ENCODE measurements at regions not wholly inside any gene's neighbourhood (a gene's known extent, or its start where the extent isn't known, plus 50 kb on each side); places are given as distances from the start of the nearest gene placed in this dataset.

DNA sequence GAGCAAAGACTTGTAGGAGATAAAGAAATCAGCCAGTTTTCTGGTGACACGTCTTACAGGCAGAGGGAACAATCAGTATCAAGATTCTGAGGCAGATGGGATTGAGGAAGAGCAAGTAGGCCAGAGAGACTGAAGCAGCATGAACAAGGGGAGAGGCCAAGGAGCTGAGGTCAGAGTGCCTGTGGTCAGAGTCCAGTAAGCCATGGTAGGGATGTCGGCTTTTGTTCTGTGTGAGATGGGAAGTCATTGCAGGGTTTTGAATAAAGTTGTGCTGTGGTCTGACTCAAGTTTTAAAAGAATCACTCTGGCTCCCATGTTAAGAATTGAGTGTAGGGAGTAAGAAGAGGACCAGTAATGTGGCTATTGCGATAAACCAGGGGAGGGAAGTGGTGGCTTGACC, 85.9 kb upstream of the IVNS1ABP start:
- Histone ChIP-seq H3K9me2 (replicated peaks; ENCODE audit: insufficient read depth, low read length) (no peaks in the 10 kb centered on the region), H3F3A (ENCODE audit: insufficient read depth) (no peaks in the 10 kb centered on the region), H3K9me3 (ENCODE audit: insufficient read depth, low read length) (no peaks in the 10 kb centered on the region), H3K9ac (ENCODE audit: low read length) (no peak overlapping the region), H4K20me1 (ENCODE audit: low read depth, low read length) (no peaks in the 10 kb centered on the region), H3K27ac (ENCODE audit: low read depth, low read length) (no peak overlapping the region), H3K4me2 (ENCODE audit: low read depth, low read length, poor library complexity, severe bottlenecking) (no peak overlapping the region), H3K79me2 (ENCODE audit: insufficient read depth, low read length) (no peaks in the 10 kb centered on the region), H3K27me3 (ENCODE audit: low read length) (no peaks in the 10 kb centered on the region), H2AFZ (ENCODE audit: low read depth, low read length, severe bottlenecking) (no peak overlapping the region), H3K4me3 (ENCODE audit: insufficient read depth, low read length, poor library complexity, severe bottlenecking) (no peak overlapping the region), H3K36me3 (ENCODE audit: low read length) (no peaks in the 10 kb centered on the region)
- no peak for TF ChIP-seq EZH2phosphoT487 (conservative IDR thresholded peaks at IDR 0.05; ENCODE audit: low read length)
- TF ChIP-seq, protein P1, sequence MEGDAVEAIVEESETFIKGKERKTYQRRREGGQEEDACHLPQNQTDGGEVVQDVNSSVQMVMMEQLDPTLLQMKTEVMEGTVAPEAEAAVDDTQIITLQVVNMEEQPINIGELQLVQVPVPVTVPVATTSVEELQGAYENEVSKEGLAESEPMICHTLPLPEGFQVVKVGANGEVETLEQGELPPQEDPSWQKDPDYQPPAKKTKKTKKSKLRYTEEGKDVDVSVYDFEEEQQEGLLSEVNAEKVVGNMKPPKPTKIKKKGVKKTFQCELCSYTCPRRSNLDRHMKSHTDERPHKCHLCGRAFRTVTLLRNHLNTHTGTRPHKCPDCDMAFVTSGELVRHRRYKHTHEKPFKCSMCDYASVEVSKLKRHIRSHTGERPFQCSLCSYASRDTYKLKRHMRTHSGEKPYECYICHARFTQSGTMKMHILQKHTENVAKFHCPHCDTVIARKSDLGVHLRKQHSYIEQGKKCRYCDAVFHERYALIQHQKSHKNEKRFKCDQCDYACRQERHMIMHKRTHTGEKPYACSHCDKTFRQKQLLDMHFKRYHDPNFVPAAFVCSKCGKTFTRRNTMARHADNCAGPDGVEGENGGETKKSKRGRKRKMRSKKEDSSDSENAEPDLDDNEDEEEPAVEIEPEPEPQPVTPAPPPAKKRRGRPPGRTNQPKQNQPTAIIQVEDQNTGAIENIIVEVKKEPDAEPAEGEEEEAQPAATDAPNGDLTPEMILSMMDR (IDR thresholded peaks at IDR 0.05; ENCODE audit: insufficient read depth, low read length, poor library complexity, severe bottlenecking) = no peak

DNA sequence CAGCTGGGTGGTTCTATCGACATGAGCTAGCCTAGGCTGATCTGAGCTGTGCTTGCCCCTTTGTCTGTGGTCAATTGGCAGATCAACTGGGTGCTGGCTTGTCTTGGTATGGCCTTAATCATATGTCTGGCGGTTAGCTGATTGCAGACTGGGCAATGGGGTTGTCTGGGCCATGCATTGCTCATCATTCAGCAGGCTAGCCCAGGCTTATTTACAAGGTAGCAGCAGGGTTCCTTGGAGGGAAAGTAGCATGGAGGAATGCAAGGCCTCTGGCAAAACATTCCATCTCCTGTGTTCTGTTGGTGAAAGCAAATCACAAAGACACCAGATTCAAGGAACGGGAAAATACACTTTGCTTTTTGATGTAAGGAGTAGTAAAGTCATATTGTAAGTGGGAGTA, 84.0 kb upstream of the IVNS1ABP start:
- H3K9me3 ChIP-seq (ENCODE audit: insufficient read depth, low read length) = no peaks in the 10 kb centered on the region
- no peaks in the 10 kb centered on the region for H4K20me1 ChIP-seq (ENCODE audit: low read depth, low read length)
- H3K27me3 ChIP-seq (ENCODE audit: low read length) = no peaks in the 10 kb centered on the region
- no peak overlapping the region for H3K9ac ChIP-seq (ENCODE audit: low read length)
- no peak overlapping the region for H3K4me3 ChIP-seq (ENCODE audit: insufficient read depth, low read length, poor library complexity, severe bottlenecking)
- no peak overlapping the region for H3K4me2 ChIP-seq (ENCODE audit: low read depth, low read length, poor library complexity, severe bottlenecking)
- no peaks in the 10 kb centered on the region for H3K9me2 ChIP-seq (replicated peaks; ENCODE audit: insufficient read depth, low read length)
- no peaks in the 10 kb centered on the region for H3F3A ChIP-seq (ENCODE audit: insufficient read depth)
- no peaks in the 10 kb centered on the region for H3K36me3 ChIP-seq (ENCODE audit: low read length)
- H3K27ac ChIP-seq (ENCODE audit: low read depth, low read length) = no peak overlapping the region
- TF ChIP-seq, protein P1 (IDR thresholded peaks at IDR 0.05; ENCODE audit: insufficient read depth, low read length, poor library complexity, severe bottlenecking) = no peak
- no peak for TF ChIP-seq EZH2phosphoT487 (conservative IDR thresholded peaks at IDR 0.05; ENCODE audit: low read length)
- no peaks in the 10 kb centered on the region for H3K79me2 ChIP-seq (ENCODE audit: insufficient read depth, low read length)
- no peak overlapping the region for H2AFZ ChIP-seq (ENCODE audit: low read depth, low read length, severe bottlenecking)

DNA sequence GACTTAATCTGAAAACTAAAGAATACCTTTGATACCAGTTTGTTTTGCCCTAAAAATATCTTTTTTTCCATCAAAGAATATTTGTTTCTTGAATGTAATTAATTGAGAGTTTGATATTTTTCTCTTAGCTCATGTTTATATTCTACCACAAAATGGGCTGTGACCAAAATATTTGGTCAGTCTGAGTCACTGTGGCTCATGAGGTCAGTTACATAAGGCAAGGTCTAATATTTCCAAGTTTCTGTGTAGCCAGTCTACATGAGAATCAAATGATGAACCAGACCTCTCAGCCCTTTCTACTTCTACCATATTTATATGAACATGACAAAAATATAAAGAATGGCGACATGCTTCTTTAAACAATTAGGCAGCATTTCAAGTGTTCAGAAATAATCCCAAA, 83.0 kb upstream of the IVNS1ABP start:
- H3K4me2 ChIP-seq (ENCODE audit: low read depth, low read length, poor library complexity, severe bottlenecking) = no peak overlapping the region
- no peaks in the 10 kb centered on the region for H3K36me3 ChIP-seq (ENCODE audit: low read length)
- H2AFZ ChIP-seq (ENCODE audit: low read depth, low read length, severe bottlenecking) = no peak overlapping the region
- no peak overlapping the region for H3K27ac ChIP-seq (ENCODE audit: low read depth, low read length)
- H3K9ac ChIP-seq (ENCODE audit: low read length) = no peak overlapping the region
- TF ChIP-seq, protein P1 (IDR thresholded peaks at IDR 0.05; ENCODE audit: insufficient read depth, low read length, poor library complexity, severe bottlenecking) = no peak
- TF ChIP-seq EZH2phosphoT487 (conservative IDR thresholded peaks at IDR 0.05; ENCODE audit: low read length) = no peak
- H3F3A ChIP-seq (ENCODE audit: insufficient read depth) = no peaks in the 10 kb centered on the region
- no peaks in the 10 kb centered on the region for H3K79me2 ChIP-seq (ENCODE audit: insufficient read depth, low read length)
- H3K9me2 ChIP-seq (replicated peaks; ENCODE audit: insufficient read depth, low read length) = no peaks in the 10 kb centered on the region
- no peaks in the 10 kb centered on the region for H3K9me3 ChIP-seq (ENCODE audit: insufficient read depth, low read length)
- no peaks in the 10 kb centered on the region for H3K27me3 ChIP-seq (ENCODE audit: low read length)
- H4K20me1 ChIP-seq (ENCODE audit: low read depth, low read length) = no peaks in the 10 kb centered on the region
- H3K4me3 ChIP-seq (ENCODE audit: insufficient read depth, low read length, poor library complexity, severe bottlenecking) = no peak overlapping the region

Data from SU-DHL-6 (cell line).